ENCODE measurements at regions not wholly inside any gene's neighbourhood (a gene's known extent, or its start where the extent isn't known, plus 50 kb on each side); places are given as distances from the start of the nearest gene placed in this dataset.

GRCh38 chr2:144183727-144184126, 336.2 kb downstream of the ZEB2 start:
- ATAC-seq (no peak), DNase-seq (no peak)
- intact Hi-C loops (cut with micrococcal nuclease), result no loop called here

- intact Hi-C loops (cut with micrococcal nuclease), result no loop called here
- no peak for DNase-seq
- ATAC-seq, result no peak
These were observed 338.9 kb downstream of the ZEB2 start for GRCh38 chr2:144181001-144181400.

GRCh38 chr2:144180131-144180530, 339.8 kb downstream of the ZEB2 start:
- ATAC-seq (no peak), DNase-seq (no peak)
- intact Hi-C loops (cut with micrococcal nuclease), result no loop called here

- intact Hi-C loops (cut with micrococcal nuclease), result no loop called here
- DNase-seq (no peak), ATAC-seq (no peak)
These were observed 349.7 kb downstream of the ZEB2 start for GRCh38 chr2:144170179-144170578.

GRCh38 chr2:144166743-144167142, 353.2 kb downstream of the ZEB2 start:
- DNase-seq (no peak), ATAC-seq (no peak)
- intact Hi-C loops (cut with micrococcal nuclease), result no loop called here

- DNase-seq, result no peak
- no peak for ATAC-seq
- intact Hi-C loops (cut with micrococcal nuclease), result no loop called here
These were observed 354.2 kb downstream of the ZEB2 start for GRCh38 chr2:144165599-144166250.

- intact Hi-C loops (cut with micrococcal nuclease), result no loop called here
- DNase-seq (no peak), ATAC-seq (no peak)
These were observed 356.3 kb downstream of the ZEB2 start for GRCh38 chr2:144163592-144163991.

GRCh38 chr2:144162652-144163051, 357.3 kb downstream of the ZEB2 start:
- intact Hi-C loops (cut with micrococcal nuclease), result no loop called here
- ATAC-seq, result peak; percentile 48

GRCh38 chr2:144161061-144161460, 358.9 kb downstream of the ZEB2 start:
- intact Hi-C loops (cut with micrococcal nuclease), result no loop called here
- ATAC-seq, result no peak
- DNase-seq, result no peak

More at GRCh38 chr2:144162652-144163051, 357.3 kb downstream of the ZEB2 start:
- DNase-seq, result no peak

- DNase-seq (no peak), ATAC-seq (no peak)
- intact Hi-C loops (cut with micrococcal nuclease), result no loop called here
These were observed 360.7 kb downstream of the ZEB2 start for GRCh38 chr2:144159240-144159639.

- DNase-seq, result no peak
- ATAC-seq, result no peak
- intact Hi-C loops (cut with micrococcal nuclease), result no loop called here
These were observed 361.8 kb downstream of the ZEB2 start for GRCh38 chr2:144158096-144158495.

- no peak for DNase-seq
- intact Hi-C loops (cut with micrococcal nuclease), result no loop called here
- ATAC-seq, result no peak
These were observed 362.9 kb downstream of the ZEB2 start for GRCh38 chr2:144156736-144157640.

GRCh38 chr2:144154205-144154604, 365.7 kb downstream of the ZEB2 start:
- DNase-seq, result no peak
- intact Hi-C loops (cut with micrococcal nuclease), result no loop called here
- ATAC-seq, result peak; percentile 73

- no peak for DNase-seq
- ATAC-seq, result peak; percentile 63
- intact Hi-C loops (cut with micrococcal nuclease), result no loop called here
These were observed 367.1 kb downstream of the ZEB2 start for GRCh38 chr2:144152817-144153271.

GRCh38 chr2:144151851-144152250, 368.1 kb downstream of the ZEB2 start:
- ATAC-seq (no peak), DNase-seq (no peak)
- intact Hi-C loops (cut with micrococcal nuclease), result no loop called here

- DNase-seq (no peak), ATAC-seq (no peak)
- intact Hi-C loops (cut with micrococcal nuclease), result no loop called here
These were observed 368.5 kb downstream of the ZEB2 start for GRCh38 chr2:144151405-144151804.

- DNase-seq, result no peak
- ATAC-seq, result no peak
- intact Hi-C loops (cut with micrococcal nuclease), result no loop called here
These were observed 372.6 kb downstream of the ZEB2 start for GRCh38 chr2:144147356-144147755.

- intact Hi-C loops (cut with micrococcal nuclease), result no loop called here
- no peak for DNase-seq
- ATAC-seq, result no peak
These were observed 373.0 kb downstream of the ZEB2 start for GRCh38 chr2:144146876-144147275.

GRCh38 chr2:144146076-144146475, 373.8 kb downstream of the ZEB2 start:
- DNase-seq (no peak), ATAC-seq (no peak)
- intact Hi-C loops (cut with micrococcal nuclease), result no loop called here

GRCh38 chr2:144143294-144144151, 376.4 kb downstream of the ZEB2 start:
- intact Hi-C loops (cut with micrococcal nuclease), result no loop called here
- peak; percentile 50 for ATAC-seq
- no peak for DNase-seq
